A673 (cell line): ENCODE measurements at regions not wholly inside any gene's neighbourhood (a gene's known extent, or its start where the extent isn't known, plus 50 kb on each side); places are given as distances from the start of the nearest gene placed in this dataset.

ENCODE experiments used
- CTCF ChIP-seq: fragments of 300-800, 200-600 bp; sonication (generic); conservative IDR thresholded peaks from 2 replicates; pipeline ENCODE4 v1.5.1; 2017; ENCODE audit warnings: low read depth, mild to moderate bottlenecking, antibody characterized with exemption, low read length, moderate library complexity, mixed read lengths
- EZH2 ChIP-seq: fragments of 200-600 bp; sonication (generic); IDR thresholded peaks from 2 replicates; pipeline ENCODE4 v1.6.1; 2017; ENCODE audit warnings: borderline replicate concordance, low read depth, mild to moderate bottlenecking, mixed read lengths, antibody characterized with exemption, low read length; ENCODE audit not compliant: poor library complexity, severe bottlenecking

DNA sequence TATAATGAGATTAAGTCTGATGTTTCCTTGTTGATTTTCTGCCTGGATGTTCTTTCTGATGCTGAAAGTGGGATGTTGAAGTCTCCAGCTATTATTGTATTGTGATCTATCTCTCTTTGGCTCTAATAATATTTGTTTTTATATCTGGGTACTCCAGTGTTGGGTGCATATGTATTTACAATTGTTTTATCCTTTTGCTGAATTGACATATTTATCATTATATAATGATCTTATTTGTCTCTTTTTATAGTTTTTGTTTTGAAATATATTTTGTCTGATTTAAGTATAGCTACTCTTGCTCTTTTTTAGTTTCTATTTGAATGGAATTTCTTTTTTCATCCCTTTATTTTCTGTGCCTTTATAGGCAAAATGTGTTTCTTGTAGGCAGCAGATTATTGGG is 522.2 kb upstream of the NEGR1 start:
- TF ChIP-seq CTCF, result no peak
- TF ChIP-seq EZH2, result no peak
